ENCODE measurements at regions not wholly inside any gene's neighbourhood (a gene's known extent, or its start where the extent isn't known, plus 50 kb on each side); places are given as distances from the start of the nearest gene placed in this dataset.

DNA sequence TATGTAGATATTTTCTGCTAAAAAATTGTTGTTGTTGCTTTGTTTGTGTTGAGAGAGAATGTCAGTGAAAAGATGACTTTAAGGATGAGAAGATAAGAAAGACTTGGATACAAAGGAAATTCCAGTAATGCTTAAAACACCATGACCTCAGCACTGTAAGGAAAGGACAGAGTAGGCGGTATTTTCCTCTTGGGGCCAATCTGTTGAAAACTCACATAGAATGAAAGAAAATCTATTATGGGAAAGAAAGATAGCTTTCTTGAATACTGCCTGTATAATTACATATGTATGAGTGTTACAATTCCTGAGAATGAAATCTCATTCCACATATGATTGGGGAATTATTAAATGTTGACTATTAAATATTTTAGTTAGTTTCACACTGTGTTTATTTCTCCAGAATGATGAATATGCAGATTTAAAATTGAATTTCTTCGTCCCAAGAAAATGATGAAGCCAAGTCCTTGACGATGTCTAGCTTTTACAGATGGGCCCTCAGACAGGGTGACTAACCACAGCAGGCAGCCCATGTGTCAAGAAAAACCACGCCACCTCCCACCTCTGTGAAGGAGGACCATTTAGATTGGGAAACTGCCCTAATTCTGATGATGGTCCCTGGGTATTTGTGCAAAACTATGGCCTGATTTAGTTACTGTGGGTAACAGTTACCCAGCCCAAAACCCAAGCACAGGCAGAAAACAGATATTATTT is 49.7 kb upstream of the LMO4 start:
- H3K36me3 ChIP-seq = no peaks in the 10 kb centered on the region
- intact Hi-C loops (cut with DNase I) = no loop called here
- no peak for DNase-seq
- no peak overlapping the region for H3K9ac ChIP-seq (ENCODE audit: low read depth in 2 of 2, low read length in 2 of 2)
- no peaks in the 10 kb centered on the region for H3K27me3 ChIP-seq
- H3K9me3 ChIP-seq = no peaks in the 10 kb centered on the region
- TF ChIP-seq, protein P1, sequence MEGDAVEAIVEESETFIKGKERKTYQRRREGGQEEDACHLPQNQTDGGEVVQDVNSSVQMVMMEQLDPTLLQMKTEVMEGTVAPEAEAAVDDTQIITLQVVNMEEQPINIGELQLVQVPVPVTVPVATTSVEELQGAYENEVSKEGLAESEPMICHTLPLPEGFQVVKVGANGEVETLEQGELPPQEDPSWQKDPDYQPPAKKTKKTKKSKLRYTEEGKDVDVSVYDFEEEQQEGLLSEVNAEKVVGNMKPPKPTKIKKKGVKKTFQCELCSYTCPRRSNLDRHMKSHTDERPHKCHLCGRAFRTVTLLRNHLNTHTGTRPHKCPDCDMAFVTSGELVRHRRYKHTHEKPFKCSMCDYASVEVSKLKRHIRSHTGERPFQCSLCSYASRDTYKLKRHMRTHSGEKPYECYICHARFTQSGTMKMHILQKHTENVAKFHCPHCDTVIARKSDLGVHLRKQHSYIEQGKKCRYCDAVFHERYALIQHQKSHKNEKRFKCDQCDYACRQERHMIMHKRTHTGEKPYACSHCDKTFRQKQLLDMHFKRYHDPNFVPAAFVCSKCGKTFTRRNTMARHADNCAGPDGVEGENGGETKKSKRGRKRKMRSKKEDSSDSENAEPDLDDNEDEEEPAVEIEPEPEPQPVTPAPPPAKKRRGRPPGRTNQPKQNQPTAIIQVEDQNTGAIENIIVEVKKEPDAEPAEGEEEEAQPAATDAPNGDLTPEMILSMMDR (IDR thresholded peaks at IDR 0.05) = no peak
- H3K4me3 ChIP-seq = no peak overlapping the region
- H3K27ac ChIP-seq = no peak overlapping the region
- no peaks in the 10 kb centered on the region for H3K4me1 ChIP-seq
